ENCODE measurements at regions not wholly inside any gene's neighbourhood (a gene's known extent, or its start where the extent isn't known, plus 50 kb on each side); places are given as distances from the start of the nearest gene placed in this dataset.
"Not testable (repeated sequence)": the region's sequence is repeated elsewhere in the genome, so short reads cannot be mapped to it uniquely, and the experiment has no call there.

DNA sequence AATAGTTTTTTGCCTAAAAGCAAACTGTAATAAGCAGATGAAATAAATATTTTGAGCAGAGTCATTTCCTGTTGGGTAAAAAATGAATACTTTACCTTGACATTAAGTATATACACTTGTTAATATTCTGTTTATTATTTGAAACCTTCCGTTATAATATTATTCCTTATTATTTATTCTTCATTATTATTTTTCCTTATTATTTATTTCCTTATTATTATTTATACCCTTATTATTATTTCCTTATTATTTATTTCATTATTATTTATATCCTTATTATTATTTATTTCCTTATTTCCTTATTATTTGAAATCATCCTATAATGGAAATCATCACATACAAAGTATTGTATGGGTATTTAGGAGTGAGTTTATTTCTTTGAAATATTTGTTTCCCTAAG lies 232.2 kb upstream of the RBBP8 start:
- Histone ChIP-seq H3K27ac (no peak overlapping the region), H3K4me3 (no peak overlapping the region)
- no peak for DNase-seq (ENCODE audit: low spot score)
- TF ChIP-seq, protein P1, sequence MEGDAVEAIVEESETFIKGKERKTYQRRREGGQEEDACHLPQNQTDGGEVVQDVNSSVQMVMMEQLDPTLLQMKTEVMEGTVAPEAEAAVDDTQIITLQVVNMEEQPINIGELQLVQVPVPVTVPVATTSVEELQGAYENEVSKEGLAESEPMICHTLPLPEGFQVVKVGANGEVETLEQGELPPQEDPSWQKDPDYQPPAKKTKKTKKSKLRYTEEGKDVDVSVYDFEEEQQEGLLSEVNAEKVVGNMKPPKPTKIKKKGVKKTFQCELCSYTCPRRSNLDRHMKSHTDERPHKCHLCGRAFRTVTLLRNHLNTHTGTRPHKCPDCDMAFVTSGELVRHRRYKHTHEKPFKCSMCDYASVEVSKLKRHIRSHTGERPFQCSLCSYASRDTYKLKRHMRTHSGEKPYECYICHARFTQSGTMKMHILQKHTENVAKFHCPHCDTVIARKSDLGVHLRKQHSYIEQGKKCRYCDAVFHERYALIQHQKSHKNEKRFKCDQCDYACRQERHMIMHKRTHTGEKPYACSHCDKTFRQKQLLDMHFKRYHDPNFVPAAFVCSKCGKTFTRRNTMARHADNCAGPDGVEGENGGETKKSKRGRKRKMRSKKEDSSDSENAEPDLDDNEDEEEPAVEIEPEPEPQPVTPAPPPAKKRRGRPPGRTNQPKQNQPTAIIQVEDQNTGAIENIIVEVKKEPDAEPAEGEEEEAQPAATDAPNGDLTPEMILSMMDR (IDR thresholded peaks at IDR 0.05), result no peak

DNA sequence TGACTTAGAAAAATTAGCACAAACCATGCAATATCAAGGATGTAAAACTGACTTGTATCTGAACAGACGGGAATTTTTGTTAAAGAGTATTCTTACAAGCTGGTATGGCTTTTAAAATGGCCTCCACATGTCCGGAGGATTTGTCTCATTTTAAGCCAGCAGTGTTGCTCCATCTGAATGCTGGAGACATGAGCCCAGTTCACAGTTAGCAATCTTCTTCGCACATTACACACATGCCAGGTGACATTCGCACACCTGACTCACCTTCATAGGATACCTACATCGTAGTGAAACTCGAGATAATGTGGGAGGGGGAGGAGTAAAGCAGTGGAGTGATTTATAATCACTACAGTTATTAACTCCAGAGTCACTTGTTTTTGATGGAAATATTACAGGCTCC lies 231.8 kb upstream of the RBBP8 start:
- H3K4me3 ChIP-seq, result no peak overlapping the region
- TF ChIP-seq, protein P1 (IDR thresholded peaks at IDR 0.05), result no peak
- H3K27ac ChIP-seq, result no peak overlapping the region
- no peak for DNase-seq (ENCODE audit: low spot score)

DNA sequence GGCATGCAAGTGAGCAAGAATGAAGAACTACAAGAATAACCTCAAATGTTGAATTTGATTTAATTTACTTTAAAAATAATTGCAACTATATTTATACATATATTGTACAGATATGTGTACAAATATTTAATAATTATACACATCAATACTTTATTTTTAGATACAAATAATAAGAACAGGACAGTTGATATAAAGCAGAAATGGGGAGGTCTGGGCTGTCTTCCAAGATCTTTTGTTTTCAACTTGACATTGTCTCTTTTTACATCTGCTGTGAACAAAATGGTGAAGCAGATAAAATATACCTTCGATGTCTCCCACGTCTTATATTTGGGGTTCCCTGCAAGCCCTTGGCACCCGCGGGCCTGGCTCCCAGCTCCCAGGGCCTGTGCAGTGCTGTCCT lies 231.3 kb upstream of the RBBP8 start:
- no peak for DNase-seq (ENCODE audit: low spot score)
- no peak overlapping the region for H3K4me3 ChIP-seq
- no peak overlapping the region for H3K27ac ChIP-seq
- TF ChIP-seq, protein P1 (IDR thresholded peaks at IDR 0.05), result no peak

DNA sequence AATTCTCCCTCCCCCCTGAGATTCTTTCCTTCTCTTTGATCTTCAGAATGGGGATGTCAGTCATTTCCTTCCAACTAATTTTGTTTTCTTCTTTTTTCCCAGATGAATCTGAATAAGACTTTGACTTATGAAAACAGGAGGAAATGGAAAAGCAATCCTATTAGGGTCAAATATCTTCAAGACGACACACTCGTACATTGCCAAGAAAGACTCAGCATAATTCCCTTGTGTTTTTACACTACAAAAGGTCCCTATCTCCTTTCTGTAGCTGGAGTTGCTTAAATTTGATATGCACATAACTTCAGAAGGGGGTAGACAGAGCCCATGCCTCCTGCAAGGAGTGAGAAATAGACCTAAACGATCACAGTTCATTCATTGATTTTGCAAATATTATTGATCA lies 230.3 kb upstream of the RBBP8 start:
- no peak overlapping the region for H3K4me3 ChIP-seq
- no peak overlapping the region for H3K27ac ChIP-seq
- DNase-seq (ENCODE audit: low spot score), result no peak

DNA sequence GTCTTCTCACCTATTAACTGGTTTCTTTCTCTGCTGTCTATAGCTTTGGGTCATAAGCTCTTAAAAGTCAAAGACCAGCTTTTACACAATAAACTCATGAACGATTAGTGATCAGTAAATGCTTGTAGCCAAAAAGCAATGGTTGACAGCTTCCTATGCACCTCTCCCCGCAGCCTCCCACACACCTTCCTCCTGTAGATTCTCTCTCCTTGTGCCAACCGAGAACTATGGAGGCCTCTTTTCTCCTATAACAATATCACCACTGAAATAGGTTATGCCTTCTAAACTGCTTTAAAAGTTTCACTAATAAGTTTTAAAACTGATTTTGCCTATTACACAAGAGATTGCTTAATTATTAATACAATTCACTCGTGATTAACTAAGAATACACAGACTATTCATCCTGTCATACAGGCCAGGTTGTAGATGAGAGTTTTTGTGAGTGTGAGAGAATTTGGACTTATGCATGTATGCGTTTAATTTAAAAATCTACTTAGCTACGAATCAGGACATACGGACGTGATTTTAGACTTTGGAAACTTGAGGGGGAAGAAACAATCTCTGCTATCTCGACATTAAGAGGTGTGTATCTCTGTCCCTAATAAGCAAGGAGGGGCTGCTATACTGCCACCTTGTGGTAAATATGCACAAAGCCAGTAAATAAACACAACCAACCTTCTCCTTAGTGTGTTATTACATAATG lies 229.1 kb upstream of the RBBP8 start:
- no peak for DNase-seq (ENCODE audit: low spot score)
- Histone ChIP-seq H3K27ac (no peak overlapping the region), H3K4me3 (no peak overlapping the region)
- TF ChIP-seq, protein P1 (IDR thresholded peaks at IDR 0.05), result peak; percentile 60

More for the DNA sequence above, 230.3 kb upstream of the RBBP8 start:
- TF ChIP-seq, protein P1 (IDR thresholded peaks at IDR 0.05), result no peak

DNA sequence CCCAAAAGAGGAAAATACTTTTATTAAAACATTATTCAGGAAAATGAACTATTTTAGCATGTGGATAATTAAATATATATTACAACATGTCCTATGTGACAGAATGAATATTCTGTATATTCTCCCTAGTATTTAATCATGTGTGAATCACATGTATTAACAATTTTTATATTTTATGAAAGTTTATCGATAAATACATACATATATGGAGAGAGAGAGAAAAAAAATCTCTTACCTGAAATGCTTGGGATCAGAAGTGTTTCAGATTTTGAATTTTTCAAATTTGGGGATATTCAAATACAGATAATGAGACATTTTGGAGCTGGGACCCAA lies 228.6 kb upstream of the RBBP8 start:
- no peak overlapping the region for H3K27ac ChIP-seq
- TF ChIP-seq, protein P1 (IDR thresholded peaks at IDR 0.05), result no peak
- DNase-seq (ENCODE audit: low spot score), result no peak
- no peak overlapping the region for H3K4me3 ChIP-seq

DNA sequence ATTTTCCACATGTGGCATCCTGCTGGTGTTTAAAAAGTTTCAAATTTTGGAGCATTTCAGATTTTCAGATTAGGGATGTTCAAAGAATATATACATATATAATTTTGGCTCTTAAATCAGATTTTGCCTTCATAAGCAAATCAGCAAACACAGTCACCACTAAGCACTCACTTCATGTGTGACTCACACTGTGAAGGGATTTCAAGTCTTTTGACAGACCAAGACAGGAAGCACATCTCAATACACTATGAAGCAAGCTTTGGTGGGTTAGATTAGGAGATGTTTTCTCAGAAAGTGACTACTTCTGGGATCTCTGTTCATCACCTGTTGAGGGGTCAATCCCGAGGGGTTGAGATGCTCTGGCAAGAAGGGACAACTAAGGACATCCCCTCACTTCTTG lies 227.8 kb upstream of the RBBP8 start:
- Histone ChIP-seq H3K27ac (no peak overlapping the region), H3K4me3 (no peak overlapping the region)
- DNase-seq (ENCODE audit: low spot score), result no peak
- TF ChIP-seq, protein P1 (IDR thresholded peaks at IDR 0.05), result no peak

DNA sequence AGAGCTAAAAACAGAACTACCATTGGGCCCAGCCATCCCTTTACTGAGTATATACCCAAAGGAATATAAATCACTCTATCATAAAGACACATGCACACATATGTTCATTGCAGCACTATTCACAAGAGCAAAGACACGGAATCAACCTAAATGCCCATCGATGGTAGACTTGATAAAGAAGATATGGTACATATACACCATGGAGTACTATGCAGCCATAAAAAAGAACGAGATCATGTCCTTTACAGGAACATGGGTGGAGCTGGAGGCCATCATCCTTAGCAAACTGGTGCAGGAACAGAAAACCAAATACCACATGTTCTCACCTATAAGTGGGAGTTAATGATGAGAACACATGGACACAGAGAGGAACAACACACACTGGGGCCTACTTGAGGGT lies 227.1 kb upstream of the RBBP8 start:
- not testable (repeated sequence) for H3K27ac ChIP-seq; DNase-seq (ENCODE audit: low spot score); H3K4me3 ChIP-seq

Measured in coronary artery (tissue), 2 donors.